HG02763 (cell line): ENCODE measurements at regions not wholly inside any gene's neighbourhood (a gene's known extent, or its start where the extent isn't known, plus 50 kb on each side); places are given as distances from the start of the nearest gene placed in this dataset.

Experiments used
- ATAC-seq: cut with Tn5 transposase; IDR thresholded peaks from one replicate; pipeline ENCODE4 v1.9.1; 2021; ENCODE audit warnings: mild to moderate bottlenecking, moderate library complexity; ENCODE audit not compliant: unreplicated experiment

DNA sequence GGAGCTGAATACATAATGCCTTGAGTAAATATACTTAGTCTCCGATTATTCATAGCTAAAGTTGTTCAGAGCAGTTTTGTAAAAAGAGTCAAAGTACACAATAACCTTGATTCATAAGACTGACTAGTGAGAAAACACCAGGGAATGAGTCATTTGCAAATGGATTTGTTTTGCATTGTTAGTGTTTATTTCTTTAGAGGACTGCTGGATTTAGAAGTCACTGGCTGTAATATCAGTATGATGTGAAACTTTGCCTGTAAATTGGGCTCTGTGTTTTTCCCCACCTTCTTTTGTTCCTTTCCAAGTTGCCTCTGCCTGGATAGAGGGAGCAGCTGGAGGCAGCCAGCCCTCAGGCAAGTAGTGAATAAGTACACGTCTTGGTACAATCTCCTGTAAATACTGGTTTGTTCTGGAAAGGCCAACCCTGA is 474.7 kb downstream of the NUF2 start:
- no peak for ATAC-seq

- ATAC-seq, result no peak
Measured at GRCh38 chr1:163797816-163798215, 476.1 kb downstream of the NUF2 start.

DNA sequence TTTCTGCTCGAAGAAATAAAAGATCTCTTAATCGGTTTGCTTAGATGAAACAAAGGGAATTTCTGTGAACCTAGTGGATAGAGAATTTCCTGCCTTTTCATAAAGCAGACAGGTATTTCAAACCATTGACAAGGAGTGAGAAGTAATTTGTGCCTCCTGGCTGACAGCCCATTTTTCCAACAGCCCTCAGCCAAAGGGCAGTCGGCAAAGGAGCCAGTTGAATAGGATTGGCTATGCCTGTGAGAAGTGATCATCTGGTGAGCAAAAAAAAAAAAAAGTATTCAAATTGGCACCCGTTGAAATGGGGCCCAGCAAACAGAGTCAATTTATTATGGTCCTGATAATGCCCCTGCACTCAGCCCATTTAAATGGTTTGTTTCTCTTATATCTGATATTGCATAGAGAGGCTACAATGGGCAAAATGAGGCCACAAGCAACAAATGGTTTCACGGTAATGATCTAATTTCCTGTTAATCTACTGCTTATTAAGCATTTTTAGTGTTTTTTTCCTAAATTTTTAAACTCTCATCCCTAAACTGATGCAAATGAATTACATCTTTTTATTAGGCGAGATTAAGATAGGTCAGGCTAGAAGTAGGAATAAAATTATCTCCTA is 477.5 kb downstream of the NUF2 start:
- no peak for ATAC-seq

GRCh38 chr1:163807331-163808049 is 485.7 kb downstream of the NUF2 start:
- ATAC-seq, result no peak

DNA sequence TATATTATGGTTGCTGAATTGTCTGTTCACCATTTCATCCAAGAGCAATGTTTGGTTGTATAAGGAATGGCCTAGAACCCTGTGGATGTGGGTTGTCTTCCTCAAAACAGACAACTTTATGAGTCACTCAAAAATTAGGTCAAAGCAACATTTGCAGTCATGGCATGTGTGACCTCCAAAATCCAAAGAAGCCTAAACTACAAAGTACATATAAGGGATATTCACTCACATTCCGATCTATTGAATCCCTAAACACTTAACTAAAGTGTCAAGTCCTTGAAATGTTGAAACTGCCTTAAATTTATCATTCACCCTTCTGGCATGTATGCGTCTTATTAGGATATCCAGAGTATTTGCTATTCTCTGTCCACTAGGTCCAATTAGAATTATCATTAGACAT is 491.5 kb downstream of the NUF2 start:
- no peak for ATAC-seq

DNA sequence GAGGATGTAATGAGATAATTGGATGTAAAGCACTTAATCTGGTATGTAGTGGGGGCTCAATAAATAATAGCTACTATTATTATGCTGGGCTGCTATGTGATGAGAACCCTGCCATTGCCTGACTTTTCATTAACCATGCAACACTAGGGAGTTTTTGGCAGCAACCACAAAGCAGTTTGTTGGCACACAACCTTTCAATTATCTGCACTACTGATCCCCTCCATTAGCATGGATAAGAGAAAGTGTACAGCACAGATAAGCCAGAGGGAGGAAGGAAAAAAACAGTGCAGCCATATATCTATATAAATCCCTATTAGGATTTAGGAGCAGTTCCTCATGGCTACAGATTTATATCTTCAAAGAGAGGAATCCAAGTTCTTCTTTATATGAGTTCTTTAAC is 498.5 kb downstream of the NUF2 start:
- ATAC-seq, result no peak

DNA sequence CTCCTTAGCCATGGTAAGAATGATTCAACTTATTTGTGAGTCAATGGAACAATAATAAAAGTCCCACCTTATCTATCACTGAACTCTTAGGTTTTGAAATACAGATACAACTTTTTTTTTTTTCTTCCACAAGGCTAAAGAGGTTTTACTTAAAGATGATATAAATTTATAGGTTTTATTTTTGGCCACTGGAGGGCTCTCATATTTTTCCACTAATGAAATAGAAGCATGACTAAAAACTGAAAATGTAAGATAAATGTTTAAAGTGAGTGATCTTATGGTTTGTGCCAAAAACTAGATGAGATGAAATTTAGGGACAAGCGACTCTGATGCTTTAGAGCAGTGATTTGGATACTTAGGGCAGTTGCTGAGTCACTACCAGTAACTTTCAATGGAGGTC is 499.0 kb downstream of the NUF2 start:
- ATAC-seq, result no peak

GRCh38 chr1:163821679-163822078 is 499.9 kb downstream of the NUF2 start:
- no peak for ATAC-seq

- ATAC-seq, result no peak
Measured at GRCh38 chr1:163823017-163823416, 501.3 kb downstream of the NUF2 start.

DNA sequence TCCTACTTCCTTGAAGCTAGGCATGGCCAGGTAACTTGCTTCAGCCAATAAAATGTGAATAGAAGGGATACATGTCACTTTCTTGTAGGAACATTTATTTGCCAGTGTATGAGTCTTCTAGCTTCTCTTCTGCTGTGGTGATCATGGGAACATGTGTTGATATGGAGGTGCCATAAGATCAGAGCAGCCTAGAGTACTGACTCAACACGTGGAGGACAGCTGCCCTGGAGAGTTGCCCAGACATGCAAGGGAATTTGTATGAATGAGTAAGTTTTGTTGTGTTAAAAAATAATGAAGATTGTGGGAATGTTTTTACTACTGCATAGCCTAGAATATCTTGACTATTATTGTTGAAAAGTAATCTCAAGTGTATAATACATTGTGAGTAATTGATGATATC is 502.3 kb downstream of the NUF2 start:
- ATAC-seq, result no peak

DNA sequence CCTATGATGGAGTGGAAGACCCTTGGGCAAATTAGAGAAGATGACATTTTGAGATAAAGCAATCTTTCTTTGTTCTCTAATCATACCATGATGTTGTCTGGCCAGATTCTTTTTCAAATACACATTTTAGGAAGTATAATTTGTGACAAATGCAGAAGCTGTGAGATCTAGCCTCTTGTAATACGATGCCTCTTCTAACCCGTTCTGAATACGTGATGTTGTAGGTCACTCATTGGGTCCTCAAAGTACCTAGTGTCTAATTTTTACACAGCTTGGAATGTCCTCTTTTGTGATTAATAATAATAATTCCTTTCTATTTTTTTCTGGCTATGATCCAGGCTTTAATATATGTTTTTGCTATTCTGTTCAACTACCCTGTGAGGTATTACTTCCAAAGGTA is 502.7 kb downstream of the NUF2 start:
- ATAC-seq, result no peak

DNA sequence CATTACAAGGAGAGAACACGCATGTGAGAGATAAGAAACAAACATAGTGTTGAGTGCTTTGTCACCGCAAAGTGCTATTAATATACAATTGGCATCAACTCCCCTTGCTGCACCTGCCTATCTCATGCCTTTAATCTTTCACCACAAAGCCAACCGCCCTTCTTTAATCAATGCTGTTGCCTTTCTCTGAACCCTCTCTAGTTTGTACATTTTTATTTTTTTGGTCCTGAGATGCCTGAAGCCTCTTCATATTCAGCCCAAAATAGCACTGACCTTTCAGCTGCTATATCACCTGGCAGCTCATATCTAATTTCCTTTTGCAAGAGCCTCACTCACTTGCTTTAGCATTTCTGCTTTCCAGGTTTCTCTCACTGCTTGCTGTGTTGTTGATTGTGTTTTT is 504.7 kb downstream of the NUF2 start:
- ATAC-seq, result no peak

GRCh38 chr1:163834778-163835177 is 513.0 kb downstream of the NUF2 start:
- ATAC-seq, result no peak

- no peak for ATAC-seq
Measured at GRCh38 chr1:163836481-163836880, 514.7 kb downstream of the NUF2 start.

GRCh38 chr1:163837206-163837605 is 515.5 kb downstream of the NUF2 start:
- ATAC-seq, result no peak

- ATAC-seq, result no peak
Measured at GRCh38 chr1:163842571-163842970, 520.8 kb downstream of the NUF2 start.

DNA sequence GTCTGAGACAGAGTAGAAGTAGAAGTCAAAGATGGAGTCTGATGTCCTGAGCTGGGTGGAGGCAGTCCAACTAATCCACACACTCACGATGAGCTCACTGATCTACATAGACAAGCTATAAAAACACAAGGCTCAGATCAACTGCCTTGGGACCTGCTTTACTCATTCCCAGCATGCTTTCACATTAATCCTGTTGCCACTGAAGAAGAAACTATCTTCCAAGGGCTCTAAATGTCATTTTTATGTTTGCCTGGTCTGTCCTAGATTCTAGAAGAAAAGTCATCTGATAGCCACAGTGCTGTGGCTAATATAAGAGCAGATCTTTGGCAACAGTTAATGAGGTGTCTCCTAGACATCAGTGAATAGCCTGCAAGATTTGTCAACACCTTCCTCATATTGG is 522.7 kb downstream of the NUF2 start:
- no peak for ATAC-seq

GRCh38 chr1:163845279-163845678 is 523.5 kb downstream of the NUF2 start:
- no peak for ATAC-seq

DNA sequence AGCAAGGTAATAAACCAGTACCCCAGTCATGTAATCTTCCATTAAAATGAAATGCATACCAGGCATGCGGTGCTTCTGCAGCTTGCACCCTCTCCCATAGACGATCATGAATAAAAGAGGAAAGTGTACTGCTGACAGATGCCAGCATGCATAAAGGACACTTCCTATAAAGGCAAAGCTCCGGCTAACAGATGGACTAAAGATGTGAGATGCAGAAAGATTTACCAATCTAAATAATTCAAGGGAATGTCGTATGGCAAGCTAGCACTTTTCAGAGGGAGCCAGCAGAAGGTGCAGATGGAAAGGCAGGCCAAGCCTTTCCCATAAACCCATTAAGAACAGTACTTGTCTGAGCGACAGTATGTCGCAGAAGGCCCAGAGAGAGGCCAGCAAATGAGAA is 542.0 kb downstream of the NUF2 start:
- ATAC-seq, result no peak

GRCh38 chr1:163864207-163864606 is 542.5 kb downstream of the NUF2 start:
- ATAC-seq, result no peak

GRCh38 chr1:163866564-163866963 is 544.8 kb downstream of the NUF2 start:
- ATAC-seq, result no peak

GRCh38 chr1:163870666-163871065 is 548.9 kb downstream of the NUF2 start:
- no peak for ATAC-seq

- ATAC-seq, result no peak
Measured at GRCh38 chr1:163872067-163872466, 550.3 kb downstream of the NUF2 start.
